Heart left ventricle (tissue), 16 donors: ENCODE measurements at regions not wholly inside any gene's neighbourhood (a gene's known extent, or its start where the extent isn't known, plus 50 kb on each side); places are given as distances from the start of the nearest gene placed in this dataset.

Source experiments
- ATAC-seq, 4 donors: fragments of 200-7000 bp; cut with Tn5 transposase; one replicate each; pipeline ENCODE4 v1.9.1; 2020 to 2022; ENCODE audit warnings: moderate library complexity in 4 of 4, mild to moderate bottlenecking in 3 of 4, moderate number of reproducible peaks in 1 of 4
- DNase-seq, 5 donors: peaks; one replicate each; pipeline ENCODE4 v3.0.0-alpha.2; 2020
- H3K27ac ChIP-seq, 12 donors: fragments of 200-600 bp; sonication (generic) in 4 of 12; one replicate each; pipeline versions ENCODE4 v1.5.0 to v1.8.0; 2016 to 2022; ENCODE audit warnings: mild to moderate bottlenecking in 2 of 12
- H3K27me3 ChIP-seq, 9 donors: fragments of 200-600 bp; sonication (generic) in 2 of 9; one replicate each; pipeline versions ENCODE4 v1.5.1 to v1.8.0; 2016 to 2022; ENCODE audit warnings: mild to moderate bottlenecking in 3 of 9
- H3K36me3 ChIP-seq, 9 donors: fragments of 200-600 bp; sonication (generic) in 2 of 9; one replicate each; pipeline versions ENCODE4 v1.5.0 to v1.8.0; 2018 to 2022; ENCODE audit warnings: mild to moderate bottlenecking in 2 of 9
- H3K4me1 ChIP-seq, 12 donors: fragments of 200-600 bp; sonication (generic) in 4 of 12; one replicate each; pipeline versions ENCODE4 v1.5.0 to v1.8.0; 2016 to 2022; ENCODE audit warnings: mild to moderate bottlenecking in 3 of 12
- H3K4me3 ChIP-seq, 12 donors: fragments of 200-600 bp; sonication (generic) in 4 of 12; one replicate each; pipeline versions ENCODE4 v1.5.0 to v1.8.0; 2017 to 2022; ENCODE audit warnings: mild to moderate bottlenecking in 9 of 12, moderate library complexity in 4 of 12
- H3K9me3 ChIP-seq, 12 donors: fragments of 200-600 bp; sonication (generic) in 4 of 12; one replicate each; pipeline versions ENCODE4 v1.5.0 to v1.8.0; 2016 to 2022; ENCODE audit warnings: mild to moderate bottlenecking in 1 of 12
- CTCF ChIP-seq, 12 donors: fragments of 200-600 bp; sonication (generic) in 4 of 12; IDR thresholded peaks; one replicate each; pipeline versions ENCODE4 v1.5.0 to v1.8.0; 2018 to 2022; ENCODE audit warnings: antibody characterized with exemption in 12 of 12, mild to moderate bottlenecking in 5 of 12
- POLR2A ChIP-seq, 2 donors: fragments of 450-650 bp; IDR thresholded peaks; one replicate each; pipeline ENCODE4 v1.6.1; 2017; ENCODE audit warnings: antibody characterized with exemption in 2 of 2, mild to moderate bottlenecking in 2 of 2, moderate library complexity in 2 of 2
- WGBS, 4 donors: extraction: QIAGEN DNeasy Blood & Tissue Kit in 2 of 4; methylation state at CpG; one replicate each; pipeline versions ENCODE4 v1.1.5 to v1.1.7; 2013 to 2018; 5-methylcytosine and 5-hydroxymethylcytosine counted together
- intact Hi-C, 10 donors: fragments of 100-400 bp; cut with DNase I; formaldehyde crosslinking; loops; one replicate each; pipeline versions ENCODE4 v1.11.1 to v1.14.2; 2022
- donor health status: ischemic (EF 13 %, LVEDD 7.1; RV severe dilation, severe dysfunction).
- donor health status: healthy with polysubstance abuse.
- donor health status: DM: no; HTN: yes; CAD: no.
- donor health status: DM: no; HTN: no; CAD: no.
- donor health status: ischemic (EF 25% LVEDD 6.9; RV normal size, moderate dysfunction).
- donor health status: ischemic (EF 25% LVEDD 5.7; RV mildly dilated, moderate dysfunction).
- donor health status: healthy.
- donor health status: DM: yes; HTN: yes; CAD: no.
- donor health status: ischemic (EF 35%, LVEDD 5.7; RV mildly dilated, moderate dysfunction).
- donor health status: nonischemic (EF 11% LVEDD 7.7; RV severe dilation, severe dysfunction).
- donor health status: DM: yes; HTN: yes; CAD: no.
- donor health status: PGD.
- donor health status: ischemic (EF 29% LVEDD 5.4; RV normal size, mild dysfunction).
- donor health status: nonischemic (EF 23%, LVEDD 6.1; RV moderate dilation, normal function).

GRCh38 chr10:4623757-4624420 is 202.1 kb upstream of the AKR1E2 start:
- peaks cover 0 to 4% (median 0%) of the 10 kb centered on the region in 12 donors for H3K4me1 ChIP-seq
- 97 to 100% (median 98%) methylated on average over 1 of the region's 1 CpG for WGBS, 4 donors
- H3K9me3 ChIP-seq, result peaks cover 0 to 17% (median 0%) of the 10 kb centered on the region in 12 donors
- TF ChIP-seq CTCF (IDR thresholded peaks at IDR 0.05) (no peak), POLR2A (IDR thresholded peaks at IDR 0.05) (no peak)
- intact Hi-C loops, result no loop called here
- DNase-seq (no peak), ATAC-seq (no peak)
- H3K27me3 ChIP-seq, result no peaks in the 10 kb centered on the region
- H3K4me3 ChIP-seq, result no peak overlapping the region
- no peaks in the 10 kb centered on the region for H3K36me3 ChIP-seq
- H3K27ac ChIP-seq, result no peak overlapping the region

GRCh38 chr10:4623200-4623599 is 202.8 kb upstream of the AKR1E2 start:
- H3K4me1 ChIP-seq, result peaks cover 0 to 4% (median 0%) of the 10 kb centered on the region in 12 donors
- ATAC-seq, result no peak
- H3K4me3 ChIP-seq, result no peak overlapping the region
- peaks cover 0 to 17% (median 0%) of the 10 kb centered on the region in 12 donors for H3K9me3 ChIP-seq
- no peak for TF ChIP-seq CTCF (IDR thresholded peaks at IDR 0.05)
- no peak for TF ChIP-seq POLR2A (IDR thresholded peaks at IDR 0.05)
- DNase-seq, result no peak
- no peak overlapping the region for H3K27ac ChIP-seq
- WGBS, 4 donors, result 86 to 95% (median 94%) methylated on average over 7 of the region's 7 CpGs
- no peaks in the 10 kb centered on the region for H3K36me3 ChIP-seq
- intact Hi-C loops, result no loop called here
- no peaks in the 10 kb centered on the region for H3K27me3 ChIP-seq

GRCh38 chr10:4622384-4622783 is 203.6 kb upstream of the AKR1E2 start:
- Histone ChIP-seq H3K27me3 (no peaks in the 10 kb centered on the region), H3K4me3 (no peak overlapping the region), H3K27ac (no peak overlapping the region), H3K4me1 (peaks cover 0 to 4% (median 0%) of the 10 kb centered on the region in 12 donors), H3K9me3 (peaks cover 0 to 8% (median 0%) of the 10 kb centered on the region in 12 donors), H3K36me3 (no peaks in the 10 kb centered on the region)
- ATAC-seq (no peak), DNase-seq (no peak)
- intact Hi-C loops, result no loop called here
- 78 to 85% (median 80%) methylated on average over 2 of the region's 2 CpGs for WGBS, 4 donors
- no peak for TF ChIP-seq POLR2A (IDR thresholded peaks at IDR 0.05)
- TF ChIP-seq CTCF (IDR thresholded peaks at IDR 0.05), result no peak

GRCh38 chr10:4617589-4617988 is 208.4 kb upstream of the AKR1E2 start:
- 82 to 97% (median 94%) methylated on average over 1 of the region's 1 CpG for WGBS, 4 donors
- Histone ChIP-seq H3K4me3 (no peak overlapping the region), H3K4me1 (peaks cover 0 to 3% (median 0%) of the 10 kb centered on the region in 12 donors), H3K27ac (no peak overlapping the region), H3K9me3 (peaks cover 0 to 29% (median 14%) of the 10 kb centered on the region in 12 donors), H3K36me3 (no peaks in the 10 kb centered on the region), H3K27me3 (no peaks in the 10 kb centered on the region)
- intact Hi-C loops, result no loop called here
- DNase-seq, result no peak
- no peak for ATAC-seq
- no peak for TF ChIP-seq POLR2A (IDR thresholded peaks at IDR 0.05)
- no peak for TF ChIP-seq CTCF (IDR thresholded peaks at IDR 0.05)
